ENCODE measurements at regions not wholly inside any gene's neighbourhood (a gene's known extent, or its start where the extent isn't known, plus 50 kb on each side); places are given as distances from the start of the nearest gene placed in this dataset.

- TF ChIP-seq REST (IDR thresholded peaks at IDR 0.05; ENCODE audit: insufficient read depth in 1 of 2, low read depth in 2 of 2, low read length in 2 of 2), result no peak
- TF ChIP-seq SIN3A (IDR thresholded peaks at IDR 0.05; ENCODE audit: borderline replicate concordance, insufficient read depth, low read length), result no peak
- TF ChIP-seq FOXP2 (optimal IDR thresholded peaks at IDR 0.05; ENCODE audit: borderline replicate concordance, extremely low read depth, extremely low read length, insufficient read depth), result no peak
- no peak for TF ChIP-seq TAF1 (IDR thresholded peaks at IDR 0.05; ENCODE audit: borderline replicate concordance, insufficient read depth, low read length)
- no peak for TF ChIP-seq POLR2AphosphoS5 (IDR thresholded peaks at IDR 0.05; ENCODE audit: low read depth, low read length)
Observed at GRCh38 chr16:86680162-86680561, 101.8 kb downstream of the FOXL1 start.

DNA sequence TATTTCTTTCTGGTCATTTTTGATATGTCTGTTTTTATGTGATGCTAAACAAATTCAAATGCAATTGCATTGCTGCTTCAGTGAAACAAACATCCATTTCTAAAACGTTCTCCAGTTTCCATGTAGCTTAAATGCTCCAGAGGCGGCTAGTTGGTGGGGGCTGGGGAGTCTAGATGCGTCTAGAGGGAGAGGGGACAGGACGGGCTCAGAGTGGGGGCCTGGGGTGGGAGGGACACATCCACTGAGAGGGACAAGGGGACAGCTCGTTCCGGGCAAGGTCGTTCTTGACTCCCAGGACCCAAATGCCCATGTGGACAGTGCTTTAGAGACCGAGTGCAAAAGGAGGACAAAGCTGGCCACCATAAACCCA lies 102.3 kb downstream of the FOXL1 start:
- no peak for TF ChIP-seq FOXP2 (optimal IDR thresholded peaks at IDR 0.05; ENCODE audit: borderline replicate concordance, extremely low read depth, extremely low read length, insufficient read depth)
- no peak for TF ChIP-seq REST (IDR thresholded peaks at IDR 0.05; ENCODE audit: insufficient read depth in 1 of 2, low read depth in 2 of 2, low read length in 2 of 2)
- no peak for TF ChIP-seq TAF1 (IDR thresholded peaks at IDR 0.05; ENCODE audit: borderline replicate concordance, insufficient read depth, low read length)
- TF ChIP-seq POLR2AphosphoS5 (IDR thresholded peaks at IDR 0.05; ENCODE audit: low read depth, low read length), result no peak
- TF ChIP-seq SIN3A (IDR thresholded peaks at IDR 0.05; ENCODE audit: borderline replicate concordance, insufficient read depth, low read length), result no peak

DNA sequence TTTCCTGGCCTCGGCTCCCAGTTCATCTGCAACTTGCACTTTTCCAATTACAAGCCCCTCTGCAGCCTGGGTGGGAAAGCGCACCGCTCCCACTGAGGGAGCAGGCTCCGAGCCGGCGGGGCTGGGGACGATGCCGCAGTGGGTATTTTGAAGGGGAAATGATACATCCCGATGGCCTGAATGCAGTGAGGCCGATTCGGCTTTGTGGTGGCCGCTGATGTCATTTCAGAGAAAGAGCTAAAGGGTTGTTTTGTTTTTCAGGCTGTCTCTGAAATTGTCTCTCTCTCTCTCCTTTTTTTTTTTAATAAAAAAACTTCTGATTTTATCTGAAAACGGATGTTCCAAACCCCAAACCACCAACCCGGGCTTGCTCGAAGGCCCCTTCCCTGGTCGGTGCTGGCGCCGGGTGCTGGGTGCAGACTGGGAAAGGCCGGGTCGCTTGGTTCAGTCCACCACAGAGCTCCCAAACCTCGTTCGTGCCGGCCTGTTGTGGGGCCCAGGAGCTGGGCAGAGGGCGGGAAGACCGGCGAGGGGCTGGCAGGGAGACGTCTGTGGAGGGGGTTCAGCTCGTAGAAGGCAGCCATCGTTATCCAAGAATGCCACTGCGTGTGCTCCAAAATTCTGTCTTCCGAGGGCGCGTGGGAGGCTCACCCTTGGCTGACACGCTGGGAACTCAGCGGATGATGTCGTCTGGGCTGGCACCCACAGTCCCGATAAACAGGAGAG lies 102.8 kb downstream of the FOXL1 start:
- TF ChIP-seq POLR2AphosphoS5 (IDR thresholded peaks at IDR 0.05; ENCODE audit: low read depth, low read length) (no peak), TAF1 (IDR thresholded peaks at IDR 0.05; ENCODE audit: borderline replicate concordance, insufficient read depth, low read length) (no peak)

GRCh38 chr16:86681757-86682106 lies 103.4 kb downstream of the FOXL1 start:
- TF ChIP-seq FOXP2 (optimal IDR thresholded peaks at IDR 0.05; ENCODE audit: borderline replicate concordance, extremely low read depth, extremely low read length, insufficient read depth), result no peak
- no peak for TF ChIP-seq POLR2AphosphoS5 (IDR thresholded peaks at IDR 0.05; ENCODE audit: low read depth, low read length)
- TF ChIP-seq SIN3A (IDR thresholded peaks at IDR 0.05; ENCODE audit: borderline replicate concordance, insufficient read depth, low read length), result no peak
- TF ChIP-seq TAF1 (IDR thresholded peaks at IDR 0.05; ENCODE audit: borderline replicate concordance, insufficient read depth, low read length), result no peak
- no peak for TF ChIP-seq REST (IDR thresholded peaks at IDR 0.05; ENCODE audit: insufficient read depth in 1 of 2, low read depth in 2 of 2, low read length in 2 of 2)

GRCh38 chr16:86682219-86682904 lies 104.0 kb downstream of the FOXL1 start:
- no peak for TF ChIP-seq SIN3A (IDR thresholded peaks at IDR 0.05; ENCODE audit: borderline replicate concordance, insufficient read depth, low read length)
- no peak for TF ChIP-seq REST (IDR thresholded peaks at IDR 0.05; ENCODE audit: insufficient read depth in 1 of 2, low read depth in 2 of 2, low read length in 2 of 2)
- no peak for TF ChIP-seq TAF1 (IDR thresholded peaks at IDR 0.05; ENCODE audit: borderline replicate concordance, insufficient read depth, low read length)
- no peak for TF ChIP-seq FOXP2 (optimal IDR thresholded peaks at IDR 0.05; ENCODE audit: borderline replicate concordance, extremely low read depth, extremely low read length, insufficient read depth)
